LNCaP clone FGC (cell line): ENCODE measurements at regions not wholly inside any gene's neighbourhood (a gene's known extent, or its start where the extent isn't known, plus 50 kb on each side); places are given as distances from the start of the nearest gene placed in this dataset.
"Not testable (repeated sequence)": the region's sequence is repeated elsewhere in the genome, so short reads cannot be mapped to it uniquely, and the experiment has no call there.

ENCODE experiments used
- DNase-seq: peaks from one replicate; pipeline ENCODE4 v3.0.0-alpha.2; 2011; ENCODE audit warnings: low read depth
- H3K4me3 ChIP-seq: 2 replicates; pipeline ENCODE4 v1.5.1; 2011; ENCODE audit warnings: mild to moderate bottlenecking, low read depth, low read length, control low read depth

- not testable (repeated sequence) for H3K4me3 ChIP-seq, DNase-seq
These were observed 150.6 kb upstream of the ANKRD20A1 start for GRCh38 chr9:67708109-67708508.

GRCh38 chr9:67711429-67711828, 147.3 kb upstream of the ANKRD20A1 start:
- not testable (repeated sequence) for H3K4me3 ChIP-seq, DNase-seq

- not testable (repeated sequence) for DNase-seq, H3K4me3 ChIP-seq
These were observed 146.8 kb upstream of the ANKRD20A1 start for GRCh38 chr9:67711931-67712330.

GRCh38 chr9:67712956-67713355, 145.8 kb upstream of the ANKRD20A1 start:
- not testable (repeated sequence) for DNase-seq, H3K4me3 ChIP-seq

GRCh38 chr9:67717830-67718388, 140.8 kb upstream of the ANKRD20A1 start:
- DNase-seq, H3K4me3 ChIP-seq: not testable (repeated sequence)

- not testable (repeated sequence) for DNase-seq, H3K4me3 ChIP-seq
These were observed 138.2 kb upstream of the ANKRD20A1 start for GRCh38 chr9:67720491-67720890.

- not testable (repeated sequence) for H3K4me3 ChIP-seq, DNase-seq
These were observed 136.2 kb upstream of the ANKRD20A1 start for GRCh38 chr9:67722460-67723090.

- not testable (repeated sequence) for DNase-seq
- peak overlapping the region; percentile 46 for H3K4me3 ChIP-seq
These were observed 135.5 kb upstream of the ANKRD20A1 start for GRCh38 chr9:67723185-67723584.

GRCh38 chr9:67724885-67725284, 133.8 kb upstream of the ANKRD20A1 start:
- DNase-seq, H3K4me3 ChIP-seq: not testable (repeated sequence)

GRCh38 chr9:67726213-67726988, 132.3 kb upstream of the ANKRD20A1 start:
- H3K4me3 ChIP-seq, DNase-seq: not testable (repeated sequence)

- not testable (repeated sequence) for DNase-seq, H3K4me3 ChIP-seq
These were observed 95.6 kb upstream of the ANKRD20A1 start for GRCh38 chr9:67763133-67763532.

GRCh38 chr9:67771807-67772206, 86.9 kb upstream of the ANKRD20A1 start:
- H3K4me3 ChIP-seq = not testable (repeated sequence)

GRCh38 chr9:67800170-67800569, 58.6 kb upstream of the ANKRD20A1 start:
- H3K4me3 ChIP-seq, DNase-seq: not testable (repeated sequence)

More at GRCh38 chr9:67771807-67772206, 86.9 kb upstream of the ANKRD20A1 start:
- not testable (repeated sequence) for DNase-seq
